ENCODE measurements at regions not wholly inside any gene's neighbourhood (a gene's known extent, or its start where the extent isn't known, plus 50 kb on each side); places are given as distances from the start of the nearest gene placed in this dataset.

DNA sequence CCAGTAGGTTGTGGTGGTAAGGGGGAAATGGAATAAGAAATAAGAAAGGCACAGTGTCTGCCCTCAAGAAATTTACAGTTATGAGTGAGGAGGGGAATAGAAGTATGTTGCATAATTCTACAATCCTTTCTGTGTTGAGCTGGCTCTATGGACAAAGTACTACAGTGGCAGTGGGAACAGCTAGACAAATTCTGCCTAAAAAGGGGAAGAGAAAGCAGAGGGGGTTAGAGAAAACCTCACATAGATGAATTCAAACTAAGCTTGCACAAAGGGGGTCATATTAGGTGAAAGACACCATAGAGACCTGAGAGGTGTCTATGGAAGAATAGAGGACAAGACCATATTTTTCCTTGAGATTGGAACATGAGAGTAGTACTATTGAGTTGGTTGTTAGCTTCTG, 146.9 kb upstream of the VGLL2 start:
- TF ChIP-seq POLR2A (IDR thresholded peaks at IDR 0.05), result no peak
- TF ChIP-seq, protein P1, sequence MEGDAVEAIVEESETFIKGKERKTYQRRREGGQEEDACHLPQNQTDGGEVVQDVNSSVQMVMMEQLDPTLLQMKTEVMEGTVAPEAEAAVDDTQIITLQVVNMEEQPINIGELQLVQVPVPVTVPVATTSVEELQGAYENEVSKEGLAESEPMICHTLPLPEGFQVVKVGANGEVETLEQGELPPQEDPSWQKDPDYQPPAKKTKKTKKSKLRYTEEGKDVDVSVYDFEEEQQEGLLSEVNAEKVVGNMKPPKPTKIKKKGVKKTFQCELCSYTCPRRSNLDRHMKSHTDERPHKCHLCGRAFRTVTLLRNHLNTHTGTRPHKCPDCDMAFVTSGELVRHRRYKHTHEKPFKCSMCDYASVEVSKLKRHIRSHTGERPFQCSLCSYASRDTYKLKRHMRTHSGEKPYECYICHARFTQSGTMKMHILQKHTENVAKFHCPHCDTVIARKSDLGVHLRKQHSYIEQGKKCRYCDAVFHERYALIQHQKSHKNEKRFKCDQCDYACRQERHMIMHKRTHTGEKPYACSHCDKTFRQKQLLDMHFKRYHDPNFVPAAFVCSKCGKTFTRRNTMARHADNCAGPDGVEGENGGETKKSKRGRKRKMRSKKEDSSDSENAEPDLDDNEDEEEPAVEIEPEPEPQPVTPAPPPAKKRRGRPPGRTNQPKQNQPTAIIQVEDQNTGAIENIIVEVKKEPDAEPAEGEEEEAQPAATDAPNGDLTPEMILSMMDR (IDR thresholded peaks at IDR 0.05), result no peak

Measured in Peyer's patch (tissue), 4 donors.